GM18499 (cell line): ENCODE measurements at regions not wholly inside any gene's neighbourhood (a gene's known extent, or its start where the extent isn't known, plus 50 kb on each side); places are given as distances from the start of the nearest gene placed in this dataset.

Source experiments
- ATAC-seq: cut with Tn5 transposase; IDR thresholded peaks from one replicate; pipeline ENCODE4 v1.9.1; 2021; ENCODE audit warnings: moderate number of reproducible peaks; ENCODE audit not compliant: insufficient read depth, unreplicated experiment

GRCh38 chr21:16550917-16551741 lies 821.3 kb downstream of the USP25 start:
- no peak for ATAC-seq

DNA sequence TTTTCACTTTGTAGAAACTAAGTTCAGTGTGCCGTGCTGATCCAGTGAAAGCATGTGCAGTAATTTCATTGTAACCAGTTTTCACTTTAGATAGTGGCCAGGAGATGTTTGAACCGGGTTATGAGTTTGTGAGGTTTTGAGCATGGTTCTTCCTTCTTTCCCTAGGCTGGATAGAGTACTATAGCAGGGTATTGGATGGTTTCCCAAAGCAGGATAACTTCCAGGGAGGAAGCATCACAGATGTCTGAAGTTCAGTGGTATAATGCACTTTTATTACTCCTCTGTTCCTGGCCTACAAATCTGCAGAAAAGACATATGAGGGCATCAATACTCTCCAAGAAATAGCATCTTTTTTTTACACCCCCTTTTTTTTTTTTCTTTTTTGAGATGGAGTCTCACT lies 823.1 kb downstream of the USP25 start:
- ATAC-seq, result no peak

DNA sequence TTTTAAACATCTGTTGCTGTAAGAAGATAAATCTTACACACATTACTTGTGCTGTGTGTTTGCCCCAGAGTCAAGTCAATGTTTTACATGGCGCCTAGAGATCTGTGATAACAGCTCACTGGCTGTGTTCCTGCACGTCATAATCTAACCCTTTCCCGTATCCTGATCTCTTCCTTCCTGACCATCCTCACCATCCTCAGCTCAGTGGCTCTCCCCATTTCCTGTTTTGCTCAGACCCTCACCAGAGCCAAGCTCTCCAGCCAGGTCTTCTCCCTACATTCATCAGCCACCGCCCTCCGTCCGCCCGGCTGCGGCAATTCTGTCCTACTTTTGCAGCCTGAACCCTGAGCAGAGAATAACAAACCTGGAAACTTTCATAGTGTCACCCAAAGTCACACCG lies 824.7 kb downstream of the USP25 start:
- ATAC-seq, result no peak

- no peak for ATAC-seq
Measured at GRCh38 chr21:16563116-16563515, 833.3 kb downstream of the USP25 start.

DNA sequence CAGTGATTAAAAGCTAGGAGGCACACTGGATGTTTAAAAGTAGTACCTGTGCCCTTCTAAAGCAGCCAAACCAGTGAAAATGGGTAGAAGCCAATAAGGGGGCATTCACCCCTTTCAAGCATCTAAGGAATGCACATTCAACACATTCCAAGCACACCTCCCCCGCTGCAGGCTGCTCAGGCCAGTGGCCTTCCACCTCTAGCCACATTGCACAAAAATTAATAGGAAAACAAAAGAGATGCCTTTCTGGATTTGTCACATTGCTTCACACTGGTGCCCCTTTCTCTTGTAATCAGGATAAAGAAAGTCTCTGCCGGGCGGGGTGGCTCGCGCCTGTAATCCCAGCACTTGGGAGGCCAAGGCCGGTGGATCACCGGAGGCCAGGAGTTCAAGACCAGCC lies 834.0 kb downstream of the USP25 start:
- ATAC-seq, result no peak

- ATAC-seq, result no peak
Measured at GRCh38 chr21:16568244-16568643, 838.5 kb downstream of the USP25 start.

DNA sequence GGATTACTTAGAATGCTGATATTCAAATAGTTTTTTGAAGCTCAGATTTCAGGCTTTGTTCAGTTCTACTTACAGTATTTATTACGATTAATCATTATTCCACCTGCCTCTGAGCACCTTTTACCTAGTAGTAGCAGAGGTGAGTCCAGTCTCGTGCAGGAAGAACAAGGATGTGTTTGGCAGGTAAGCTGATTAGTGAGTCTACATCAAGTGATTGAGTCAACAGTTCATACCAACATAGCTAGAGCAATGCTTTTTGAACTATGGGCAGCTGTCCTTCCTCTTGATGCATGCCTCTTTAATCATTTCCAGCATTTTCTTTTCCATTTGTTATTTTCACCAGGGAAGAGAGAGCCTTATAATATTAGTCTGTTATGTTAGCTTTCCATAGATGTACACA lies 838.9 kb downstream of the USP25 start:
- ATAC-seq, result no peak

GRCh38 chr21:16569679-16570078 lies 839.9 kb downstream of the USP25 start:
- no peak for ATAC-seq

GRCh38 chr21:16570171-16570570 lies 840.4 kb downstream of the USP25 start:
- ATAC-seq, result no peak

DNA sequence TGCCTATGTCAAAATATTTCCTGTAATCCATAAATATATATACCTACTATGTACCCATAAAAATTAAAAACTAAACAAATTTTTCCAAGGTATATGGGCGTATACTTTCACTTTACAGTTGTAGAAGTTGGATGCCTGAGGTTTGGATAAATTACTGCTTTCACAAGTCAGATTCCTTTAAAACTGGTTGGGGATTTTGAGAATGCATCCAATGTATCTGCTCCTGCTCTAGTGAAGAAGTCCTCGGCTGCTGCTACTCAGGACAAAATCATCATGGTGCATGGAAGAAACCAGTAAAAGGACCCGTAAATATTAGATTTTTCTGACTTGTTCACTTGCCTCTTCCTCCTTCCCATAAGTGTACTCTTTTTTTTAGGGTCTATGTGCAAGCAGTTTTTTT lies 841.1 kb downstream of the USP25 start:
- no peak for ATAC-seq

DNA sequence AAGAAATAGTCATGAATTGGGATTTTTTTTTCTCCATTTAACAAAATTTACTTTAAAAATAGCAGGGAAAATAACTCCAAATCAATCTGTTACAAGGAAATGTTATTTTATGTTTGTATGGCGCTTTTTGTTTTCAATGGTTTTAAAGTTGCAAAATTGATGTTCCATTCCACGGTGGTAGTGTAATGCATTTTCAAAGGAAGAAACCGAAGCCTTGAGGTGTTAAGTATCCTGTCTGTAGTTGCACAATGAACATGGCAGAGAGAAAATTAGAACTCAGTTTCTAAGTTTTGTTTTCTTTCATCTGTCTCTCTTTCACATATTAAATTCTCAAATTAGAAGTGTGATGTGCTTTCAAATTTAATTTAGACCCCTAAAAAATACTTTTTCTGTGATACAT lies 841.8 kb downstream of the USP25 start:
- no peak for ATAC-seq

DNA sequence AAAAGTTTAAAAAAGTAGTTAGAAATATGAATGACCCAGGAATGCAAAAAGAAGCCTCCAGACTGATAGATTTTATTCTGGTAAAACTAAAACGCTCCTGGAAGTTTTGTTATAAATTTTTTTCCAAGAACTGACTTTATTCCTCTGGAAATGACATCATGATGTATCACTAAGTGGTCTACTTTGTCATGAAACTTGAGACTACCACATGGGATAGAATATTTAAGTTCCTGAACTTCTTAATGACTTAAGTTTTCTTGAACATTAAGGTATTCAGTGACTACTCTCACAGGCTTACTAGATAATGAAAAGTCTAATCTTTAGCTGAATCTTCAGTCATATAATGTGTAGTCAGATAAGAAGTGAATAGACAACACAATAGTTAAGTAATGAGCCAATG lies 842.2 kb downstream of the USP25 start:
- ATAC-seq, result no peak

DNA sequence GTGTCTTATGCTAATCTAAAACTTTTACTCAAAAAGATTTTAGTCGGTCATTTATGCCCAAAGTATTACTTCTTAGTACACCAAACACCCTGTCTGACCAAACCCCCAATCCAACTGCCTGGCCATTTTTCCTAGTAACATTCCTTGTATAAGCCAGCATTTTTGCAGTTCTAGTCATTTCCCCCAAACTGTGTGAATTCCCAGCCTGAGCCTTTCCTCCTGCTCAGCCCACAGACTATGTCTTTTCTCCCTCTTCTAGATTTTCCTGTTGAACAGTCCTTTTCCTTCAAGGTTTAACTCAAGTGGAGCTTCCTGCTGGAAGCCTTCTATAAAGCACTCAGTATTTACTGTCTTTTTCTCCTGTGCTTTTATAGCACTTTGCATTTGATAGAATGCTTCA lies 843.8 kb downstream of the USP25 start:
- ATAC-seq, result no peak

DNA sequence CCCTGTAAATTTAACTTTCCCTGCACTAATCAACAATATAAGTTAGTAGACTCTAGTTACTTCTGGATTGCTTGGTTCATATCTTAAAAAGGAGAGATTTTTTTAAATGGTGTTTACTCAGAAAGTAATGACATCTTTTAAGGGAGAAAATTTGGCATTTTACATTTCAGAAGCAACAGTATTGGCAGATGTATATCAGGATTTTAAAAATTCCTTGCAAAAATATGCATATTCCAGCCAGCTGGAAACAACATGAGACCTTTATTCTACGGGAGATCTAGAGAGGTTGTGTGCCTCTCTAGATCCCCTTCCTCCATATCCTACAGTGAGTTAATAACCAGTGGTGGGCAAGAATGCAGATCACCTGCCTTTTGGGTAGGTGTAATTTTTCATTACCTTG lies 848.2 kb downstream of the USP25 start:
- no peak for ATAC-seq

GRCh38 chr21:16578912-16579311 lies 849.1 kb downstream of the USP25 start:
- ATAC-seq, result no peak

DNA sequence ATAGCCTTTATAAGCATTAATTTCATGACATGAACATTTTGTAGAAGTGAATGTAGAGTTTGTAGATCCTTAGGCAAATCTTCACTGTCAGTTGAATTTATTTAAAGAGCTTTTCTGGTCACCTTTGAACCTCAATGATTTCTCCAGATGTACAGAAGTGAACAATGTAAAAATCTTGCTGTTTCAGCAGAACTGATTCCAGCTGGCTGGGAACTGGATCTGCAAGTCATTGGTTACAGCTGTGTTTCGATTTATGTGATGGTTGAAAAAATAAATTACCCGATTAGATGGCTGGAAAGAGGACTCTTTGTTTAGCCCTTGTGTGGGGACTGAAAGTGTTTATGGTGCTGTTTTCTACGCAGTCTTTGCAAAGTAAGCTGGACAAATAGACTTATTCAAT lies 849.8 kb downstream of the USP25 start:
- no peak for ATAC-seq

GRCh38 chr21:16580661-16581060 lies 850.9 kb downstream of the USP25 start:
- ATAC-seq, result no peak

DNA sequence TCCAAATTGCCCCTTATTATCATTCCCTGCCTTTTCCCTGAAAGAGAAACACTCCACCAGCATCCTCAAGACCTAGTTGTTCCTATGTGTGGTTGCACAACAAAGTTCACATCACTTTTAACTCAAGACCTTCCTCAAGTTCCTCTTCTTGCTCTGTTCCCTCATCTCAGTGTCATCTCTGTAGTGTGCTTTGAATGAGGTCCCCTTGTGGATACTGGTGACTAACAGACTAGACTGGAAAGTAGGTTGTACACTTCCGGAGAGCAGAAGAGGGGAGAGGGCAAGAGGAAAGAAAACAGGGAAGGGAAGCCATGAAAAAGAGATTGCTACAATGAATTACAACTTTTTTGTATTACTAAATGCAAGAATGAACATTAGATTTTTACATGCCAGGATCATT lies 853.8 kb downstream of the USP25 start:
- ATAC-seq, result no peak

GRCh38 chr21:16584756-16585155 lies 855.0 kb downstream of the USP25 start:
- ATAC-seq, result no peak

DNA sequence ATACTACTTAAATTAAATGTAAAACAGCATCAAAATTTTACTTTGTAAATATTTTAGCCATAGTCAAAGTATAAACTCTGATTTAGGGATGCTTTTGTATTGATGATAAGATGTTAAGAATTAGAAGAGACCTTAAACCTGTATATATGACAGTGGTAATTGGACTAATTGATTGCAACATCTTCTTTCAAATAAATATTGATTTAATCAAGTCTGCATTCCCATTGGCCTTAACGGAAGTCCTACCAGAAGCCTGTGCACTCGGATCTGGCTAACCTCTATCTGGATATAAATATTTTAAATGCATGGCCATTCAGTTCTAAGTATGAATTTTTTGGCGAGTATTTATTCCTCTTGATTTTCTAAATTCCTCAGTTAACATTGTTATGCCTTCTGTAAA lies 856.1 kb downstream of the USP25 start:
- no peak for ATAC-seq

GRCh38 chr21:16587141-16587581 lies 857.4 kb downstream of the USP25 start:
- ATAC-seq, result no peak

DNA sequence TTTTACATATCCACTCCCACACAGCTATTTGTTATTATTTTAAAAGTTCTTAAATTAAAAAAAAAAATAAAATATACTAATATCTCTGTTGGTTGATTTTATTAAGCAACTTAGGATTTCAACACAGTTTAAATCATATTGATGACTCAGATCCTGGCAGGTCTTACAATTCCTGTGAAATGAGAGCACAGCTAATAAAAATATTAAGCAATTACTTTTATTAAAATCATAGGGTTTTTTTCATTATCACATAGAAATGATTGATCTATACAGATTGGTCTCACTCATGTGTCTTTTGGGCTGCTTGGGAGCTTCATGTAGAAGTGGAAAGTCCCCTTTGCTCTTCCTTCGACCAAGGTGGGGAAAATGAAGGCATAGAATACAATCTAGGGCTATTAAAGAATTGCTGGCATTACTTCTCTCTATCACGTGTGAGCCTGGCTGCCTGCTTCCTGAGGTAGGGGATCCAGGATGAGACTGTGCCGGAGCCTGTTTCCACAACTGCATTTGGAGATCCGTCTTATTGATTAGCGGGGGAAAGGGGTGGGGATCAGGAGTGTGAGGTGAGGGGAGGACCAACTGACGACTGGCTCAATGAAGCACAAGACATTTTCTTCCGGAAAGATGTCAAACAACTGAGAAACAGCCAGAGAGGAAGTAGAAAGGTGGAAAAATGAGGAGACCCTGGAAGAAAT lies 858.0 kb downstream of the USP25 start:
- no peak for ATAC-seq
